ENCODE measurements at regions not wholly inside any gene's neighbourhood (a gene's known extent, or its start where the extent isn't known, plus 50 kb on each side); places are given as distances from the start of the nearest gene placed in this dataset.

DNA sequence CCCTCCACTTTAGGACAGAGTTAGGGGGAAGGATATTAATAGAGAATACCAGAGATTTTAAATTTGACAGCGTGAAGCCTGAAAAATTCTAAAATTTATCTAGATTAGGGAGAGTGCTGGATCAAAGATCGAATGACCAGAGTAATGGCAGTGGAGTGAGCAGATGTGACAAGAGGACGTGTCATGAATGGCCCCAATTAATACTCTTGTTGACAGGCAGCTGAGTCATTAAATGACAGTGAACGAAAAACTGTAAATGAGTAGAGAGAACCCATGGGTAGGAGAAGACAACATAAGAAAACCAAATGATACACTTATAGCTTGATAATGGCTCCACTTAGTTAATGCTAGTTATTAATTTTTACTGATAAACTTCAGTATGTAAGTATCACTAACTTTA lies 73.9 kb upstream of the PLEKHA5 start:
- TF ChIP-seq FOXM1 (IDR thresholded peaks at IDR 0.05; ENCODE audit: borderline replicate concordance) (no peak), SP1 (IDR thresholded peaks at IDR 0.05) (no peak), CTBP1 (IDR thresholded peaks at IDR 0.05; ENCODE audit: borderline replicate concordance) (no peak)

Data from HEK293T (cell line).